ENCODE measurements at regions not wholly inside any gene's neighbourhood (a gene's known extent, or its start where the extent isn't known, plus 50 kb on each side); places are given as distances from the start of the nearest gene placed in this dataset.
A peak's percentile ranks its signal among the peaks of the same experiment; 100 is the strongest.

DNA sequence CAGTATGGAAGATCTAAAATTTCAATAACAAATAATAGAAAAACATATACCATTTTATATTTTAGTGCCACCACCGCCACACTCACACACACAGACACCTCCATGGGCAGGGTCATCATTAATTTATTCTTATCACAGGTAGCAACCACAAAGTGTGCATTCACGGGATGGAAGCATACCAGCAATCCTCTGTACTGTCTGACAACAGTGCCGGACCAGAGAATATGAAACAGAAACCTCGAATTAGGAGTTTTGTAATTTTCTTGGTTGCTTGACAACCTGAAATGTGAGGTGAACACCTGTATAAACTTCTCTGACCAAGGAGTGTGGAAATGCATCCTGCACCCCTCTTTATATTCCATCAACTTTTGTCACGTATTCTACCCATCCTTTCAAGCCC is 213.9 kb upstream of the KCNIP4 start:
- no peak for DNase-seq (ENCODE audit: low read depth)
- H3K27me3 ChIP-seq (ENCODE audit: control insufficient read depth, insufficient read depth, low read length) = no peaks in the 10 kb centered on the region
- TF ChIP-seq CTCF (IDR thresholded peaks at IDR 0.05; ENCODE audit: insufficient read depth, low read length, poor library complexity, severe bottlenecking) = no peak
- no peak overlapping the region for H3K4me3 ChIP-seq (ENCODE audit: low read depth, low read length)
- H3K36me3 ChIP-seq (ENCODE audit: control insufficient read depth, insufficient read depth, low read length) = no peaks in the 10 kb centered on the region

- H3K36me3 ChIP-seq (ENCODE audit: control insufficient read depth, insufficient read depth, low read length) = no peaks in the 10 kb centered on the region
- no peak for TF ChIP-seq CTCF (IDR thresholded peaks at IDR 0.05; ENCODE audit: insufficient read depth, low read length, poor library complexity, severe bottlenecking)
- no peak overlapping the region for H3K4me3 ChIP-seq (ENCODE audit: low read depth, low read length)
- DNase-seq (ENCODE audit: low read depth) = no peak
- no peaks in the 10 kb centered on the region for H3K27me3 ChIP-seq (ENCODE audit: control insufficient read depth, insufficient read depth, low read length)
Measured at GRCh38 chr4:22130741-22131140, 182.2 kb upstream of the KCNIP4 start.

DNA sequence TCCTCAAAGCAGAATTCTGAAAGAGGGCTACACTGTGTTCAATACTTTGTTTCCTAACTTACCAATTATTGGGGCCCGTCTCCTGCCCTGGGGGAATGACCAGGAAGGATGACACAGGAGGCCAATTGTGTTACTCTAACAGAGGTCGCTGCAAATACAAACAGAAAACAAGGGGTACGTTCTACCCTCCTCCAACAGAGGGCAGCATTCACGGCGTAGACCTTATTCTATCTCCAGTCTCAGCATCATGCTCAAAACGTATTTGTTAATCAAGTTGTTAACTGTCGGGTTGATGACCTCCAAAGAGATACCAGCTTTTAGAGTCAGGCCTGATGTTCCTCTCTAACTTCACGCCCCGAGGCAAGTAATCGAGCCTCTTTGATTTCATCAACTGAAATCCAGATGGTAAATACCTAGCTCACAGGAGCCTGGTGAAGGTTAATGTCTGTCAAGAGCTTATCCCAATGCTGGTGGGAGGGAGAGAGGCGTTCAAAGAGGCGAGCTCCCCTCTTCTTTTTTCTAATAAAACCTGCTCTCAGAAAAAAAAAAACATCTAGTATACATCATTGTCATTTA is 181.0 kb upstream of the KCNIP4 start:
- H3K4me3 ChIP-seq (ENCODE audit: low read depth, low read length) = no peak overlapping the region
- no peaks in the 10 kb centered on the region for H3K36me3 ChIP-seq (ENCODE audit: control insufficient read depth, insufficient read depth, low read length)
- TF ChIP-seq CTCF (IDR thresholded peaks at IDR 0.05; ENCODE audit: insufficient read depth, low read length, poor library complexity, severe bottlenecking) = peak; percentile 68
- no peak for DNase-seq (ENCODE audit: low read depth)
- H3K27me3 ChIP-seq (ENCODE audit: control insufficient read depth, insufficient read depth, low read length) = no peaks in the 10 kb centered on the region

- Histone ChIP-seq H3K36me3 (ENCODE audit: control insufficient read depth, insufficient read depth, low read length) (no peaks in the 10 kb centered on the region), H3K4me3 (ENCODE audit: low read depth, low read length) (no peak overlapping the region), H3K27me3 (ENCODE audit: control insufficient read depth, insufficient read depth, low read length) (no peaks in the 10 kb centered on the region)
- TF ChIP-seq CTCF (IDR thresholded peaks at IDR 0.05; ENCODE audit: insufficient read depth, low read length, poor library complexity, severe bottlenecking) = no peak
- no peak for DNase-seq (ENCODE audit: low read depth)
Measured at GRCh38 chr4:22122062-22122461, 173.5 kb upstream of the KCNIP4 start.

DNA sequence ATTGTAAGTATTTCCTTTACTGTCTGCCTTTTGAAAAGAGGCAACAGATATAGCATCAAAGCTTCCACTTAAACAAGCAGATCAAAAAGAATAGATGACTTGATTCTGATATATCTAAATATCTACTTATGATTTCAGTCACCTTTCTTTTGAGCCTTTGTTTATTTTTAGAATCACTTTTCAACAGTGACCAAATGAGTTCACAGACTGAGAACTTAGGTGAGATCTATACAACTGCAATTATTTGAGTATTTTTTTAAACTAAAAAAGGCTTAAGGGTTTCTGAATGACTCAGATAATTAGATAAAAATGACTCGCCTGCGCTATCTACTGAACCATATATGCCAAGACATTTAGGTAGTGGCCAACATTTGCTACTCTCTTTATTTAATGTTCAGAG is 166.7 kb upstream of the KCNIP4 start:
- no peak for DNase-seq (ENCODE audit: low read depth)
- H3K4me3 ChIP-seq (ENCODE audit: low read depth, low read length) = no peak overlapping the region
- H3K27me3 ChIP-seq (ENCODE audit: control insufficient read depth, insufficient read depth, low read length) = no peaks in the 10 kb centered on the region
- no peak for TF ChIP-seq CTCF (IDR thresholded peaks at IDR 0.05; ENCODE audit: insufficient read depth, low read length, poor library complexity, severe bottlenecking)
- H3K36me3 ChIP-seq (ENCODE audit: control insufficient read depth, insufficient read depth, low read length) = no peaks in the 10 kb centered on the region

GRCh38 chr4:22103768-22104167 is 155.2 kb upstream of the KCNIP4 start:
- H3K4me3 ChIP-seq (ENCODE audit: low read depth, low read length) = no peak overlapping the region
- TF ChIP-seq CTCF (IDR thresholded peaks at IDR 0.05; ENCODE audit: insufficient read depth, low read length, poor library complexity, severe bottlenecking) = no peak
- DNase-seq (ENCODE audit: low read depth) = no peak
- H3K27me3 ChIP-seq (ENCODE audit: control insufficient read depth, insufficient read depth, low read length) = no peaks in the 10 kb centered on the region
- H3K36me3 ChIP-seq (ENCODE audit: control insufficient read depth, insufficient read depth, low read length) = no peaks in the 10 kb centered on the region
